LNCaP clone FGC (cell line): ENCODE measurements at regions not wholly inside any gene's neighbourhood (a gene's known extent, or its start where the extent isn't known, plus 50 kb on each side); places are given as distances from the start of the nearest gene placed in this dataset.

Experiments
- DNase-seq: peaks from one replicate; pipeline ENCODE4 v3.0.0-alpha.2; 2011; ENCODE audit warnings: low read depth
- H3K4me3 ChIP-seq: 2 replicates; pipeline ENCODE4 v1.5.1; 2011; ENCODE audit warnings: mild to moderate bottlenecking, low read depth, low read length, control low read depth
- CTCF ChIP-seq: IDR thresholded peaks from 2 replicates; pipeline ENCODE4 v1.5.1; 2012; ENCODE audit warnings: mild to moderate bottlenecking; ENCODE audit not compliant: control insufficient read depth, insufficient read depth; ENCODE audit errors: extremely low read depth

- no peak for DNase-seq
- TF ChIP-seq CTCF, result no peak
Observed at GRCh38 chr4:152218576-152218975, 317.3 kb downstream of the FBXW7 start.

GRCh38 chr4:152217896-152218295 lies 318.0 kb downstream of the FBXW7 start:
- H3K4me3 ChIP-seq, result no peak overlapping the region
- no peak for TF ChIP-seq CTCF
- no peak for DNase-seq

More at GRCh38 chr4:152218576-152218975, 317.3 kb downstream of the FBXW7 start:
- no peak overlapping the region for H3K4me3 ChIP-seq

GRCh38 chr4:152211936-152212653 lies 323.8 kb downstream of the FBXW7 start:
- no peak for DNase-seq
- no peak overlapping the region for H3K4me3 ChIP-seq
- TF ChIP-seq CTCF, result no peak

- TF ChIP-seq CTCF, result no peak
- DNase-seq, result no peak
- H3K4me3 ChIP-seq, result no peak overlapping the region
Observed at GRCh38 chr4:152209772-152210493, 326.0 kb downstream of the FBXW7 start.

- no peak for TF ChIP-seq CTCF
- no peak overlapping the region for H3K4me3 ChIP-seq
- DNase-seq, result no peak
Observed at GRCh38 chr4:152207378-152207720, 328.5 kb downstream of the FBXW7 start.

- TF ChIP-seq CTCF, result no peak
- no peak for DNase-seq
- no peak overlapping the region for H3K4me3 ChIP-seq
Observed at GRCh38 chr4:152206646-152207377, 329.1 kb downstream of the FBXW7 start.
